Skeletal muscle satellite cell (primary cell): ENCODE measurements at regions not wholly inside any gene's neighbourhood (a gene's known extent, or its start where the extent isn't known, plus 50 kb on each side); places are given as distances from the start of the nearest gene placed in this dataset.

ENCODE experiments used
- H3K27me3 ChIP-seq: 2 replicates; pipeline ENCODE4 v1.7.0; 2013; ENCODE audit warnings: low read length; ENCODE audit not compliant: control insufficient read depth, insufficient read depth
- H3K36me3 ChIP-seq: 2 replicates; pipeline ENCODE4 v1.7.0; 2013; ENCODE audit warnings: mild to moderate bottlenecking, control low read depth, low read length; ENCODE audit not compliant: insufficient read depth
- H3K4me1 ChIP-seq: 2 replicates; pipeline ENCODE4 v1.7.0; 2013; ENCODE audit warnings: low read length; ENCODE audit not compliant: control insufficient read depth, insufficient read depth
- H3K4me2 ChIP-seq: 2 replicates; pipeline ENCODE4 v1.7.0; 2013; ENCODE audit warnings: mild to moderate bottlenecking, low read length
- H3K4me3 ChIP-seq: 2 replicates; pipeline ENCODE4 v1.7.0; 2013; ENCODE audit warnings: low read length
- H3K9ac ChIP-seq: 2 replicates; pipeline ENCODE4 v1.7.0; 2013; ENCODE audit warnings: mild to moderate bottlenecking, low read depth, low read length, moderate library complexity
- H3K9me3 ChIP-seq: replicated peaks from 2 replicates; pipeline ENCODE4 v1.7.0; 2013; ENCODE audit warnings: mild to moderate bottlenecking, control low read depth, low read length

DNA sequence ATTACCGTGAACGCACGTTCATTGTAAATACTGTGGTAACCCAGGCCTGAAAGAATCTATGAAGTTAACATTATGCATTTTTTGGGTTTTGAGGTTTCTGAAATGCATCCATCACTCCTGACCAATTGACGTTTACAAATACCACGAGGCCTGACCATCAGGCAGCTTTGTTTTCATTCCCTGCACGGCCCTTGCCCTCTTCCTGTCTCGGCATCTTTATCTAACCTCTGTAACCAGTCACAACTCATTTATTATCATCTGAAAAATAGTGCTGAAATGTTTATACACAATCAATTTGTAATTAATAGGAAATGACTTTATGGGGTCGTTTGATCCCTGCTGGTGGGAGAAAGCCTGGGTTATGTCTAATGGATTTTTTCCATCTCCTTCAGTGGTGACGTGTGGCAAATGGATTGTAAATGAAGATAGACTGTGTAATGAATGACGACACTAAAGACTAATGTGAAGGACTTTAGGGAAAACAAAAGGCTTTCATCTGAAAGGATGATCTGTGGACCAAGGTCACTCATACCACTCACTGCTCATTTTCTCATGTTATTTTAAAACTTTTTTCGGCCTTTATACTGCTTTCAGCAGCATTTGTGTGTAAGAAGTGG is 102.7 kb upstream of the SORBS2 start:
- peaks cover 5% of the 10 kb centered on the region for H3K4me1 ChIP-seq
- H3K9me3 ChIP-seq = no peaks in the 10 kb centered on the region
- no peak overlapping the region for H3K4me3 ChIP-seq
- H3K27me3 ChIP-seq = no peaks in the 10 kb centered on the region
- H3K9ac ChIP-seq = peak overlapping the region; percentile 24
- H3K4me2 ChIP-seq = no peak overlapping the region
- no peaks in the 10 kb centered on the region for H3K36me3 ChIP-seq

DNA sequence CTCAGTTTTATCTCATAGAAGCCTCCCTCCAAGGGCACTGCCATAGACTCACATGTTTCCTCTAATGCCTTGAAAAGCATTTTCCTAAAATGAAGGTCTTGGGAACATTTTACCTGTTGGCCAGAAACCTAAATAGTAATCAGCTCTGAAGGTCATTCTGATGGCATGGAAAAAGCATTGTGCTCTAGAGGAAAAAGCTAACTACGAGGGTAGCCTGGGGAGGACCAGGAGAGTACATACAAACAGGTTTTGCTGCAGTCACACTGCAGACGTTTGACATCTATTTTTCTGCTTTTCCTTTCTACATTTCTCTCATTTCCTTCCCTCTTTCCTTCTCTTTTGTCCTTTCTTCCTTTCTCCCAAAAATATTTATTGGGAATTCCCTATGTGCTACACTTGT is 103.3 kb upstream of the SORBS2 start:
- no peaks in the 10 kb centered on the region for H3K27me3 ChIP-seq
- peaks cover 8% of the 10 kb centered on the region for H3K4me1 ChIP-seq
- no peaks in the 10 kb centered on the region for H3K36me3 ChIP-seq
- peak overlapping the region; percentile 24 for H3K9ac ChIP-seq
- H3K9me3 ChIP-seq = no peaks in the 10 kb centered on the region
- H3K4me2 ChIP-seq = no peak overlapping the region
- H3K4me3 ChIP-seq = no peak overlapping the region

DNA sequence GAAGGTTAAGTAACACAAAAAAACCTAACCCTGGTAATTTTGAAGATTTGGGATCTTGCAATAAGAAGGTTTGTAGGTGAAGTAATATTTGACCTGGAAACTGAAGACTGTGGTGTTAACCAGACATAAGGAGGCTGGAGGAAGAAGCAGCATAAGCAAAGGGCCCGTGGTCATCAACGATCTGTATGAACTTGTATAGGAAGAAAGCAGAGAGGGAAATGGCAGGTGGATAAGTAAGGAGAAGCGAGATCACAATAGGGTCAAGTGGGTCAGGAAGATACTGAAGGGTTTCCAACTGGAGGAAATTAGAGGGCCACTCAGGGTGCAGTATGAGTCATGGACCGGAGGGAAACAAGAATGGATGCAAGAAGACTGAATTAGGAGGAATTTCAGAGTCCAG is 103.8 kb upstream of the SORBS2 start:
- Histone ChIP-seq H3K9ac (no peak overlapping the region), H3K36me3 (no peaks in the 10 kb centered on the region), H3K27me3 (no peaks in the 10 kb centered on the region), H3K4me3 (no peak overlapping the region), H3K4me2 (no peak overlapping the region), H3K4me1 (peaks cover 11% of the 10 kb centered on the region), H3K9me3 (no peaks in the 10 kb centered on the region)

GRCh38 chr4:185916231-185916630 is 104.2 kb upstream of the SORBS2 start:
- H3K4me2 ChIP-seq = no peak overlapping the region
- no peak overlapping the region for H3K4me3 ChIP-seq
- no peaks in the 10 kb centered on the region for H3K9me3 ChIP-seq
- no peak overlapping the region for H3K9ac ChIP-seq
- peaks cover 11% of the 10 kb centered on the region for H3K4me1 ChIP-seq
- no peaks in the 10 kb centered on the region for H3K27me3 ChIP-seq
- no peaks in the 10 kb centered on the region for H3K36me3 ChIP-seq

DNA sequence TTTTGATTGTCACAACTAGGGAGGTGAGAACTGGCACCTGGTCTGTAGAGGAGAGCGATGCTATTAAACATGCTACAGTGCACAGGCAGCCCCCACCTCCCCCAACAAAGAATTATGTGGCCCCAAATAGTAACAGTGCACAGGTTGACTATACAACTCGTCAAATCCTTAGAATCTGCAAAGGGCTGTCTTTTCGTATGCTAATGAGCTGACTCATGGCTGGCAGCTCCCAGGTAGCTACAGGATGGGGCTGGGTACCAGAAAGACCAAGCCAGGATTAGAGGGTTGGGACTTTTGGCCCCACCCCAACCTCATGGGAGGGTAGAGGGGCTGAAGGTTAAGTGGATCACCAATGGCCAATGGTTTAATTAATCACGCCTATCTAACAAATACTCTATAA is 104.7 kb upstream of the SORBS2 start:
- no peak overlapping the region for H3K4me2 ChIP-seq
- H3K36me3 ChIP-seq = no peaks in the 10 kb centered on the region
- no peak overlapping the region for H3K4me3 ChIP-seq
- no peaks in the 10 kb centered on the region for H3K9me3 ChIP-seq
- peaks cover 13% of the 10 kb centered on the region for H3K4me1 ChIP-seq
- no peak overlapping the region for H3K9ac ChIP-seq
- H3K27me3 ChIP-seq = no peaks in the 10 kb centered on the region

DNA sequence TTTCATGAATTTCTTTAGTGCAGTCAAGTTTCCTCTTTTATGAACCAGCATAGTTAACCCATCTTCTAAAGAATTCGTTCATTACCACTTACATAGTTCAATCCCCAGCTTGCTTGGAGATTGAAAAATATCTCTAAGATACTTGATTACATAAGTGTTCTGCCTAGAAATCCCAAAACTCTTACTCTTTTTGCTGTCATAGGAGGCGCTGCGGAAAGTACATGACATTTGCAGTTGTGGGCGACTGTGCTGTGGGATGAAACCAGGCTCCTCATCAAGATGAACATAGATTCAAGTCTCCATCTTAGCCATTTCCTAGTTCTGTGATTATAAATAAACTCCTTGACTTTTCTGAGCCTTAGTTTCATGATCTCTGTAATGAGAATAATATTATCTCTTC is 107.1 kb upstream of the SORBS2 start:
- Histone ChIP-seq H3K4me3 (no peak overlapping the region), H3K36me3 (no peaks in the 10 kb centered on the region), H3K27me3 (no peaks in the 10 kb centered on the region), H3K4me2 (no peak overlapping the region), H3K9ac (no peak overlapping the region), H3K4me1 (peaks cover 17% of the 10 kb centered on the region), H3K9me3 (no peaks in the 10 kb centered on the region)

DNA sequence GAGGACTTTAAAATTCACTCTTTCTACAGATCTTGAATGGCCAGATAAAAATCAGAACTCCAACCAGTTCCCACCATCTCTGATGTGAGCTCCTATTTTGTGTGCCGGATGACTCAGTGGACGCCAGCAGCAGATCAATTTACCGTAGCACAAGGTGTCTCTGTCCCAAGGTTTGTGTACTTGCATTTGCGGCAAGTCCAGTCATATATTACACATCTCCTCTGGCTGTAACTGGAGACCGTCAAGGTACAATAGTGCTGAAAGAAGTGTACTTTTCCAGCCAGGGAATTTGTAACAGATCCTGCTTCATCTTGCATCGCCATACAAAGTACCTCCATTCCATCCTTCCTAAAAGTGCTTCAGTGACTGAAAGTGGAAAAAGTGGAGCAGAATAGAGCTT is 108.2 kb upstream of the SORBS2 start:
- no peaks in the 10 kb centered on the region for H3K27me3 ChIP-seq
- H3K9me3 ChIP-seq = no peaks in the 10 kb centered on the region
- no peak overlapping the region for H3K4me3 ChIP-seq
- peaks cover 13% of the 10 kb centered on the region for H3K4me1 ChIP-seq
- no peaks in the 10 kb centered on the region for H3K36me3 ChIP-seq
- no peak overlapping the region for H3K9ac ChIP-seq
- H3K4me2 ChIP-seq = no peak overlapping the region

GRCh38 chr4:185920691-185921260 is 108.8 kb upstream of the SORBS2 start:
- Histone ChIP-seq H3K36me3 (no peaks in the 10 kb centered on the region), H3K9me3 (no peaks in the 10 kb centered on the region), H3K27me3 (no peaks in the 10 kb centered on the region)

DNA sequence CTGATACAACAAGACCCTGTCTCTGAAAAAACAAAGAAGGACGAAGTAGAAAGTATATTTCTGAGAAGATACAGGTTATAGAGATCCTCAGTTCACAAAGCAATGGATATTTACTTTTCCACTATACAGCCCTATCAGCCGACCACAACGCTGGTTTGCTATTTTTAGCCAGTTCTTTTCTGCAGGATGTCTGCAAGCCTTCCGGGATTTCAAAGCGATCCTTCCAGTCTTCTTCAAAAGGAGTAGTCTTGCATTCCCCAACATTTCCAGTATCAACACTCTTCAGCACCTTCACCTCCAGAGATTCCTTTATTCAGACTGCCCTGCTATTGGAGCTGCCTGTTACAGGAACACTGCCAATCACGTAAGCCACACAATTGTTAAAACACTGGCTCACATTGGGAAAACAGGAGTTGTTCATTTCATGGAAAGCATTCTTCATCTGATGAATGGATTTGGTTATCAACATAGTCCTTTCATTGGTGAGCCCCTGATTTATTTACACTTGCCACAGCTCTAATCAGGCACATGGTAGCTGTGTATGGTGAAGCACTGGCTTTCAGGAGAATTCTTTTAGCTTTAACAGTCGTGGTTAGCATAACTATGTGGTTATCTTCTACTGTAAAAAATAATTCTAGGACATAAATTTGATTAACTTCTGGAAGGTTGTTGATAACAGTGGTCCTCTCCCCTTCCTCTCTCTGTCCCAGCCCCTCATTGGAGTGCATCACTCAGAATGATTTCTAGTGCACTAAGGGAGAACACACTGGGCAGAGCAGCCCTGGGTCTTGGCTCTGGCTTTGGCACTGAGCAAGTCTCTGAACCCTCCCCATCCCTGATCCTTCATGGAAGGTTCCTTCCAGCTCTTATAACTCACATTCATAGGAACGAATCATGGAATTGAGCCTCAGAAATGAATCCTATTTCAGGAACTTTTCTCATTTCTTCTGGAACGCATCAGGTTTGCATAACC is 109.9 kb upstream of the SORBS2 start:
- H3K9me3 ChIP-seq = no peaks in the 10 kb centered on the region
- no peaks in the 10 kb centered on the region for H3K27me3 ChIP-seq
- H3K4me3 ChIP-seq = no peak overlapping the region
- peaks cover 12% of the 10 kb centered on the region for H3K4me1 ChIP-seq
- no peak overlapping the region for H3K9ac ChIP-seq
- no peaks in the 10 kb centered on the region for H3K36me3 ChIP-seq
- no peak overlapping the region for H3K4me2 ChIP-seq

More at GRCh38 chr4:185920691-185921260, 108.8 kb upstream of the SORBS2 start:
- no peak overlapping the region for H3K9ac ChIP-seq
- H3K4me3 ChIP-seq = no peak overlapping the region
- peaks cover 12% of the 10 kb centered on the region for H3K4me1 ChIP-seq
- H3K4me2 ChIP-seq = peak overlapping the region; percentile 38

DNA sequence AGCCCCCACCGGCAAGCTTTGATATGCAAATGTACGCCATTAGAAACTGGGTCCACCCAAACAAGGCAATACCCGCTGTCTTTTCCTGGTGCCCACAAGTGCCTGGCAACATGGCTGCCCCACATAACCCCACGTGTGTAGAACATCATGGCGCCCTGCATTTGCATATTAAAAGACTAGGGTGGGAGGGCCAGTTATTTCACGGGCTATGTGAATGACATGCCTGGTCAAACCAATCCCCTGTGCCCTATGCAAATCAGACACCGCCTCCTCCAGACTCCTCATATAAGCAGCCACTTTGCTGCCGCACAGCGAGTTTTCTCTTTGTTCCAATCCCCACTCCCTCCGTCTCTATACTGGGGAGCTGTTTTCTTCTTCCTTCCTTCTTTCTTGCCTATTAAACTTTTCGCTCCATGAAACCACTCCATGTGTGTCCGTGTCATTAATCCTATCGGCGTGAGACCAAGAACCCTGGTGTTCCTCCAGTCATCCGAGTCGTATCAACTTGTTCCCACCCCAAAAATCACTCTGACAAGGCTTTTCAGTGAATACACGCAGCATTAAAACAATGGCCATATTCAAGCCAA is 112.6 kb upstream of the SORBS2 start:
- Histone ChIP-seq H3K36me3 (no peaks in the 10 kb centered on the region), H3K4me3 (no peak overlapping the region), H3K4me2 (no peak overlapping the region), H3K27me3 (no peaks in the 10 kb centered on the region), H3K9ac (no peak overlapping the region), H3K9me3 (no peaks in the 10 kb centered on the region), H3K4me1 (peaks cover 12% of the 10 kb centered on the region)

- Histone ChIP-seq H3K4me3 (no peak overlapping the region), H3K4me2 (no peak overlapping the region), H3K4me1 (peaks cover 6% of the 10 kb centered on the region), H3K9me3 (no peaks in the 10 kb centered on the region), H3K9ac (no peak overlapping the region), H3K36me3 (no peaks in the 10 kb centered on the region), H3K27me3 (no peaks in the 10 kb centered on the region)
Observed at GRCh38 chr4:185925910-185926360, 113.9 kb upstream of the SORBS2 start.
